ENCODE measurements at regions not wholly inside any gene's neighbourhood (a gene's known extent, or its start where the extent isn't known, plus 50 kb on each side); places are given as distances from the start of the nearest gene placed in this dataset.

DNA sequence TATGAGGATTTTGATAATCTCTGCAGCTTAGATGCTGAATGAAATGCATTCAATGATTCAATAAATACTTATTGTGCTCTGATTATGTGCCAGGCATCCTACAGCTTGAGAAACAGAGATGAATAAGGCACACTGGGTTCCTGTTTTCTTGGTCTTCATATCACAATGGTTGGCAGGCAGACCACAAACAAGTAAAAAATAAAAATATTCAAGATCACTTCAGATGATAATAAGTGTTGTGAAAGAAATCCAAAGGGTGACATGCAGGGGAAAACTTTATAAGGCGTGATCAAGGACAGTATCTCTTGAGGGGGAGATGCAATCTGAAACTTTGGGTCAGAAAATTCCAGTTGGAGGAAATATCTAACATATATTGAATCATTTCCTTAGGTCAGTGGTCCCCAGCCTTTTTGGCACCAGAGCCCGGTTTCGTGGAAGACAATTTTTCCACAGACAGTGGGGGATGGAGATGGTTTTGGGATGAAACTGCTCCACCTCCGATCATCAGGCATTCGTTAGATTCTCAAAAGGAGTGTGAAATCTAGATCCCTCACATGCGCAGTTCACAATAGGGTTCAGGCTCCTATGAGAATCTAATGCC lies 73.7 kb upstream of the RAP1B start (continued):
- TF ChIP-seq, protein P1, sequence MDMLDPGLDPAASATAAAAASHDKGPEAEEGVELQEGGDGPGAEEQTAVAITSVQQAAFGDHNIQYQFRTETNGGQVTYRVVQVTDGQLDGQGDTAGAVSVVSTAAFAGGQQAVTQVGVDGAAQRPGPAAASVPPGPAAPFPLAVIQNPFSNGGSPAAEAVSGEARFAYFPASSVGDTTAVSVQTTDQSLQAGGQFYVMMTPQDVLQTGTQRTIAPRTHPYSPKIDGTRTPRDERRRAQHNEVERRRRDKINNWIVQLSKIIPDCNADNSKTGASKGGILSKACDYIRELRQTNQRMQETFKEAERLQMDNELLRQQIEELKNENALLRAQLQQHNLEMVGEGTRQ (IDR thresholded peaks at IDR 0.05; ENCODE audit: borderline replicate concordance, low read depth, low read length): no peak
- no peak for TF ChIP-seq TCF12 (IDR thresholded peaks at IDR 0.05)
- TF ChIP-seq GABPA (IDR thresholded peaks at IDR 0.05; ENCODE audit: low read depth): no peak

DNA sequence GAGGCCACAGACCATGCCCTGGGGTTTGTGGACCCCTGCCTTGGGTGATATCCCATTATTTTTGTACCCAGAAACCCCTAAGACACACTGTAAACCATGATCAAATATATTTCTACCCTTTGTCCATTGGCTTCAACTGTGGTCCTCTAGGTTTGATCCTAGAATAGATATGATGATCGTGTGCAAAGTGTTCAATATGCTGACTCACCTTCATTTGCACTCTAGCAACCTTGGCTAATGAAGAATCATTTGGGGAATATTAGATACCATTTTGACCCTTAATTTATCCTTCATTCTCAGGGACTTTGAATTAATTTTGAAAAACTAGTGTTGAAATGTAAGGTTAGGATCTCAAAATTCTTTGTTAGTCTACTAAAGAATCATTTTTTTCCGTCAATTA lies 73.1 kb upstream of the RAP1B start:
- ChIA-PET POLR2A (no interaction called here), CTCF (no interaction called here)
- Histone ChIP-seq H3K4me3 (ENCODE audit: low read depth in 2 of 2, low read length in 1 of 2) (no peak overlapping the region), H3K36me3 (replicated peaks in 1 of 2; ENCODE audit: control insufficient read depth in 1 of 2, insufficient read depth in 2 of 2, low read length in 1 of 2) (no peaks in the 10 kb centered on the region), H4K20me1 (ENCODE audit: insufficient read depth) (no peaks in the 10 kb centered on the region), H3K79me2 (ENCODE audit: insufficient read depth) (no peaks in the 10 kb centered on the region), H3K9me2 (no peaks in the 10 kb centered on the region), H3K27me3 (ENCODE audit: insufficient read depth) (no peaks in the 10 kb centered on the region), H3K9ac (no peak overlapping the region), H3K27ac (ENCODE audit: low read depth in 2 of 2, low read length in 1 of 2) (no peak overlapping the region), H2AFZ (ENCODE audit: low read depth) (no peak overlapping the region), H3K4me2 (no peak overlapping the region), H3K9me3 (no peaks in the 10 kb centered on the region), H3K4me1 (ENCODE audit: control insufficient read depth in 1 of 2, insufficient read depth in 2 of 2, low read depth in 1 of 2, low read length in 1 of 2) (peaks cover 0 to 12% of the 10 kb centered on the region in 2 experiments; a peak in 2 of 4 replicates), H3F3A (replicated peaks; ENCODE audit: insufficient read depth) (peaks cover 12% of the 10 kb centered on the region)
- no peak for TF ChIP-seq GATA2 (CRISPR knock-in tag; IDR thresholded peaks at IDR 0.05)
- TF ChIP-seq RXRA (IDR thresholded peaks at IDR 0.05; ENCODE audit: borderline replicate concordance, low read depth): no peak
- no peak for TF ChIP-seq NFIC (IDR thresholded peaks at IDR 0.05; ENCODE audit: borderline replicate concordance)
- TF ChIP-seq FOXM1 (IDR thresholded peaks at IDR 0.05; ENCODE audit: low read depth): no peak
- TF ChIP-seq, protein P2, sequence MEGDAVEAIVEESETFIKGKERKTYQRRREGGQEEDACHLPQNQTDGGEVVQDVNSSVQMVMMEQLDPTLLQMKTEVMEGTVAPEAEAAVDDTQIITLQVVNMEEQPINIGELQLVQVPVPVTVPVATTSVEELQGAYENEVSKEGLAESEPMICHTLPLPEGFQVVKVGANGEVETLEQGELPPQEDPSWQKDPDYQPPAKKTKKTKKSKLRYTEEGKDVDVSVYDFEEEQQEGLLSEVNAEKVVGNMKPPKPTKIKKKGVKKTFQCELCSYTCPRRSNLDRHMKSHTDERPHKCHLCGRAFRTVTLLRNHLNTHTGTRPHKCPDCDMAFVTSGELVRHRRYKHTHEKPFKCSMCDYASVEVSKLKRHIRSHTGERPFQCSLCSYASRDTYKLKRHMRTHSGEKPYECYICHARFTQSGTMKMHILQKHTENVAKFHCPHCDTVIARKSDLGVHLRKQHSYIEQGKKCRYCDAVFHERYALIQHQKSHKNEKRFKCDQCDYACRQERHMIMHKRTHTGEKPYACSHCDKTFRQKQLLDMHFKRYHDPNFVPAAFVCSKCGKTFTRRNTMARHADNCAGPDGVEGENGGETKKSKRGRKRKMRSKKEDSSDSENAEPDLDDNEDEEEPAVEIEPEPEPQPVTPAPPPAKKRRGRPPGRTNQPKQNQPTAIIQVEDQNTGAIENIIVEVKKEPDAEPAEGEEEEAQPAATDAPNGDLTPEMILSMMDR (IDR thresholded peaks at IDR 0.05): no peak
- no peak for TF ChIP-seq RAD21 (IDR thresholded peaks at IDR 0.05; ENCODE audit: low read length)
- TF ChIP-seq TEAD4 (IDR thresholded peaks at IDR 0.05; ENCODE audit: borderline replicate concordance, insufficient read depth): no peak
- no peak for TF ChIP-seq JUND (IDR thresholded peaks at IDR 0.05)
- TF ChIP-seq EP300 (IDR thresholded peaks at IDR 0.05; ENCODE audit: borderline replicate concordance in 1 of 2, low read depth in 1 of 2, low read length in 1 of 2): no peak
- TF ChIP-seq, protein P1 (IDR thresholded peaks at IDR 0.05; ENCODE audit: borderline replicate concordance, low read depth, low read length): no peak
- TF ChIP-seq, protein P3, sequence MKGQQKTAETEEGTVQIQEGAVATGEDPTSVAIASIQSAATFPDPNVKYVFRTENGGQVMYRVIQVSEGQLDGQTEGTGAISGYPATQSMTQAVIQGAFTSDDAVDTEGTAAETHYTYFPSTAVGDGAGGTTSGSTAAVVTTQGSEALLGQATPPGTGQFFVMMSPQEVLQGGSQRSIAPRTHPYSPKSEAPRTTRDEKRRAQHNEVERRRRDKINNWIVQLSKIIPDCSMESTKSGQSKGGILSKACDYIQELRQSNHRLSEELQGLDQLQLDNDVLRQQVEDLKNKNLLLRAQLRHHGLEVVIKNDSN (IDR thresholded peaks at IDR 0.05; ENCODE audit: borderline replicate concordance, low read depth): no peak
- no peak for TF ChIP-seq YY1 (IDR thresholded peaks at IDR 0.05; ENCODE audit: low read depth)
- TF ChIP-seq, protein P4, sequence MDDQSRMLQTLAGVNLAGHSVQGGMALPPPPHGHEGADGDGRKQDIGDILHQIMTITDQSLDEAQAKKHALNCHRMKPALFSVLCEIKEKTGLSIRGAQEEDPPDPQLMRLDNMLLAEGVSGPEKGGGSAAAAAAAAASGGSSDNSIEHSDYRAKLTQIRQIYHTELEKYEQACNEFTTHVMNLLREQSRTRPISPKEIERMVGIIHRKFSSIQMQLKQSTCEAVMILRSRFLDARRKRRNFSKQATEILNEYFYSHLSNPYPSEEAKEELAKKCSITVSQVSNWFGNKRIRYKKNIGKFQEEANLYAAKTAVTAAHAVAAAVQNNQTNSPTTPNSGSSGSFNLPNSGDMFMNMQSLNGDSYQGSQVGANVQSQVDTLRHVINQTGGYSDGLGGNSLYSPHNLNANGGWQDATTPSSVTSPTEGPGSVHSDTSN (IDR thresholded peaks at IDR 0.05): no peak
- no peak for TF ChIP-seq SMC3 (IDR thresholded peaks at IDR 0.05; ENCODE audit: low read depth, low read length)
- TF ChIP-seq FOSL2 (IDR thresholded peaks at IDR 0.05; ENCODE audit: borderline replicate concordance, low read depth): no peak
- no peak for TF ChIP-seq MXI1 (IDR thresholded peaks at IDR 0.05; ENCODE audit: low read depth, low read length)
- no peak for TF ChIP-seq GABPA (IDR thresholded peaks at IDR 0.05; ENCODE audit: low read depth)
- no peak for TF ChIP-seq FOXJ3 (CRISPR knock-in tag; IDR thresholded peaks at IDR 0.05)
- WGBS (ENCODE audit: low lambda C conversion rate): 93% methylated on average over 2 of the region's 2 CpGs
- no peak for DNase-seq
